Nephron (organoid): ENCODE measurements at regions not wholly inside any gene's neighbourhood (a gene's known extent, or its start where the extent isn't known, plus 50 kb on each side); places are given as distances from the start of the nearest gene placed in this dataset.

Source experiments
- H3K27ac Mint-ChIP-seq, 3 experiments: 2 replicates each; pipeline ENCODE4 v1.8.0; 2020; ENCODE audit warnings: mixed read lengths in 3 of 3, mild to moderate bottlenecking in 2 of 3, moderate library complexity in 1 of 3
- H3K27me3 Mint-ChIP-seq: 2 replicates; pipeline ENCODE4 v1.8.0; 2021; ENCODE audit warnings: low read depth, mild to moderate bottlenecking, moderate library complexity, mixed read lengths
- H3K36me3 Mint-ChIP-seq: 2 replicates; pipeline ENCODE4 v1.8.0; 2020; ENCODE audit warnings: low read depth, mixed read lengths
- H3K4me1 Mint-ChIP-seq: 2 replicates; pipeline ENCODE4 v1.8.0; 2020; ENCODE audit warnings: mixed read lengths
- H3K4me3 Mint-ChIP-seq, 3 experiments: 2 replicates each; pipeline ENCODE4 v1.8.0; 2020; ENCODE audit warnings: mild to moderate bottlenecking in 3 of 3, mixed read lengths in 3 of 3, moderate library complexity in 2 of 3
- H3K9me3 Mint-ChIP-seq: 2 replicates; pipeline ENCODE4 v1.8.0; 2020; ENCODE audit warnings: mixed read lengths
- CTCF ChIP-seq, 3 experiments: fragments of 200-600 bp; sonication (generic); IDR thresholded peaks; one replicate each; pipeline ENCODE4 v1.5.0; 2021; ENCODE audit warnings: antibody characterized with exemption in 3 of 3; ENCODE audit not compliant: unreplicated experiment in 3 of 3

- Mint-ChIP-seq H3K36me3 (no peaks in the 10 kb centered on the region), H3K27ac (no peak overlapping the region), H3K4me3 (no peak overlapping the region), H3K27me3 (peaks cover 7% of the 10 kb centered on the region), H3K4me1 (peaks cover 16% of the 10 kb centered on the region), H3K9me3 (peaks cover 27% of the 10 kb centered on the region)
- TF ChIP-seq CTCF (IDR thresholded peaks at IDR 0.05; ENCODE audit: unreplicated experiment in 3 of 3) = no peak
Measured at GRCh38 chr21:39063517-39063916, 119.7 kb downstream of the PSMG1 start.

- Mint-ChIP-seq H3K4me3 (no peak overlapping the region), H3K36me3 (no peaks in the 10 kb centered on the region), H3K9me3 (peaks cover 22% of the 10 kb centered on the region), H3K27ac (no peak overlapping the region), H3K4me1 (peaks cover 20% of the 10 kb centered on the region), H3K27me3 (peaks cover 7% of the 10 kb centered on the region)
- TF ChIP-seq CTCF (IDR thresholded peaks at IDR 0.05; ENCODE audit: unreplicated experiment in 3 of 3) = no peak
Measured at GRCh38 chr21:39062196-39062595, 121.1 kb downstream of the PSMG1 start.

GRCh38 chr21:39061766-39062165, 121.5 kb downstream of the PSMG1 start:
- Mint-ChIP-seq H3K4me1 (peaks cover 20% of the 10 kb centered on the region), H3K36me3 (no peaks in the 10 kb centered on the region), H3K9me3 (peaks cover 22% of the 10 kb centered on the region), H3K27me3 (peaks cover 7% of the 10 kb centered on the region), H3K27ac (no peak overlapping the region), H3K4me3 (no peak overlapping the region)
- no peak for TF ChIP-seq CTCF (IDR thresholded peaks at IDR 0.05; ENCODE audit: unreplicated experiment in 3 of 3)

GRCh38 chr21:39060485-39061083, 122.7 kb downstream of the PSMG1 start:
- Mint-ChIP-seq H3K4me1 (peaks cover 20% of the 10 kb centered on the region), H3K9me3 (peaks cover 21% of the 10 kb centered on the region), H3K36me3 (no peaks in the 10 kb centered on the region), H3K27ac (no peak overlapping the region), H3K27me3 (peaks cover 7% of the 10 kb centered on the region), H3K4me3 (no peak overlapping the region)
- no peak for TF ChIP-seq CTCF (IDR thresholded peaks at IDR 0.05; ENCODE audit: unreplicated experiment in 3 of 3)

GRCh38 chr21:39057121-39057520, 126.1 kb downstream of the PSMG1 start:
- no peak overlapping the region for H3K4me3 Mint-ChIP-seq
- TF ChIP-seq CTCF (IDR thresholded peaks at IDR 0.05; ENCODE audit: unreplicated experiment in 3 of 3) = no peak
- peaks cover 7% of the 10 kb centered on the region for H3K27me3 Mint-ChIP-seq
- H3K27ac Mint-ChIP-seq = peak overlapping the region in 1 of 3 experiments; percentile 17
- peaks cover 18% of the 10 kb centered on the region for H3K4me1 Mint-ChIP-seq
- H3K36me3 Mint-ChIP-seq = no peaks in the 10 kb centered on the region
- H3K9me3 Mint-ChIP-seq = no peaks in the 10 kb centered on the region

GRCh38 chr21:39056636-39057035, 126.6 kb downstream of the PSMG1 start:
- Mint-ChIP-seq H3K4me1 (peaks cover 22% of the 10 kb centered on the region), H3K36me3 (no peaks in the 10 kb centered on the region), H3K4me3 (no peak overlapping the region), H3K27ac (peak overlapping the region in 1 of 3 experiments; percentile 17), H3K27me3 (peaks cover 7% of the 10 kb centered on the region), H3K9me3 (no peaks in the 10 kb centered on the region)
- TF ChIP-seq CTCF (IDR thresholded peaks at IDR 0.05; ENCODE audit: unreplicated experiment in 3 of 3) = no peak
